Body of pancreas (tissue), 4 donors: ENCODE measurements at regions not wholly inside any gene's neighbourhood (a gene's known extent, or its start where the extent isn't known, plus 50 kb on each side); places are given as distances from the start of the nearest gene placed in this dataset.

ENCODE experiments used
- POLR2A ChIP-seq, 3 donors: fragments of 450-650 bp; IDR thresholded peaks; one replicate each; pipeline ENCODE4 v1.6.1; 2016; ENCODE audit warnings: antibody characterized with exemption in 3 of 3, mild to moderate bottlenecking in 2 of 3
- TF ChIP-seq, protein P1 (sequence below), 7 experiments: fragments of 450-650 bp in 4 of 7; fragments of 200-600 bp in 3 of 7; sonication (generic) in 3 of 7; IDR thresholded peaks; one replicate each; pipeline ENCODE4 v1.5.1; 2016 to 2019; ENCODE audit warnings: antibody characterized with exemption in 7 of 7

DNA sequence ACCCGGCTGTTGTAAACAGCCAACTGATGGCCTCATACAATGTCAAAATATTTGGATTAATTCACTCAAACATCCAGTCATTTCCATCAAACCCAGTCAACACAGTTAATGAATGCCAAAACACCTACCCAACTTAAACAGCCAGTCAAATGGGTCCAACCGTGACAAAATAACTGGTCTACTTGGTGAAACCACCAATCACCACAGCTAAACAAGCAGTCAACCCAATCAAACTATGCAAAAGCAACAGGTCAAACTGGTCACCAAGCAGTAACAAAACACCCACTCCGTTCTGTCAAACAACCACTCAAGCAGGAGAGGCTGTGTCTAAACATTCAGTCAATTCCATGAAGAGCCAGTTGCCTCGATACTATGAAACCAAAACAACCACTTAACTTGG, 119.2 kb downstream of the FOXD2 start:
- TF ChIP-seq, protein P1, sequence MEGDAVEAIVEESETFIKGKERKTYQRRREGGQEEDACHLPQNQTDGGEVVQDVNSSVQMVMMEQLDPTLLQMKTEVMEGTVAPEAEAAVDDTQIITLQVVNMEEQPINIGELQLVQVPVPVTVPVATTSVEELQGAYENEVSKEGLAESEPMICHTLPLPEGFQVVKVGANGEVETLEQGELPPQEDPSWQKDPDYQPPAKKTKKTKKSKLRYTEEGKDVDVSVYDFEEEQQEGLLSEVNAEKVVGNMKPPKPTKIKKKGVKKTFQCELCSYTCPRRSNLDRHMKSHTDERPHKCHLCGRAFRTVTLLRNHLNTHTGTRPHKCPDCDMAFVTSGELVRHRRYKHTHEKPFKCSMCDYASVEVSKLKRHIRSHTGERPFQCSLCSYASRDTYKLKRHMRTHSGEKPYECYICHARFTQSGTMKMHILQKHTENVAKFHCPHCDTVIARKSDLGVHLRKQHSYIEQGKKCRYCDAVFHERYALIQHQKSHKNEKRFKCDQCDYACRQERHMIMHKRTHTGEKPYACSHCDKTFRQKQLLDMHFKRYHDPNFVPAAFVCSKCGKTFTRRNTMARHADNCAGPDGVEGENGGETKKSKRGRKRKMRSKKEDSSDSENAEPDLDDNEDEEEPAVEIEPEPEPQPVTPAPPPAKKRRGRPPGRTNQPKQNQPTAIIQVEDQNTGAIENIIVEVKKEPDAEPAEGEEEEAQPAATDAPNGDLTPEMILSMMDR (IDR thresholded peaks at IDR 0.05): no peak
- TF ChIP-seq POLR2A (IDR thresholded peaks at IDR 0.05): no peak
